HG02610 (cell line): ENCODE measurements at regions not wholly inside any gene's neighbourhood (a gene's known extent, or its start where the extent isn't known, plus 50 kb on each side); places are given as distances from the start of the nearest gene placed in this dataset.

ENCODE experiments used
- ATAC-seq: cut with Tn5 transposase; IDR thresholded peaks from one replicate; pipeline ENCODE4 v1.9.1; 2021; ENCODE audit warnings: mild to moderate bottlenecking, moderate library complexity; ENCODE audit not compliant: unreplicated experiment

GRCh38 chr2:136248242-136248641, 130.3 kb upstream of the CXCR4 start:
- ATAC-seq: no peak

- ATAC-seq: no peak
Observed at GRCh38 chr2:136247204-136247950, 129.4 kb upstream of the CXCR4 start.

- peak; percentile 32 for ATAC-seq
Observed at GRCh38 chr2:136246086-136246669, 128.2 kb upstream of the CXCR4 start.

GRCh38 chr2:136245211-136245610, 127.3 kb upstream of the CXCR4 start:
- ATAC-seq: no peak

- ATAC-seq: no peak
Observed at GRCh38 chr2:136244536-136244885, 126.6 kb upstream of the CXCR4 start.

- ATAC-seq: no peak
Observed at GRCh38 chr2:136243638-136244535, 125.9 kb upstream of the CXCR4 start.

GRCh38 chr2:136242687-136243277, 124.8 kb upstream of the CXCR4 start:
- no peak for ATAC-seq

- no peak for ATAC-seq
Observed at GRCh38 chr2:136242100-136242499, 124.2 kb upstream of the CXCR4 start.

- ATAC-seq: no peak
Observed at GRCh38 chr2:136239079-136239685, 121.2 kb upstream of the CXCR4 start.

GRCh38 chr2:136238286-136239078, 120.5 kb upstream of the CXCR4 start:
- ATAC-seq: peak; percentile 85

GRCh38 chr2:136236019-136236418, 118.1 kb upstream of the CXCR4 start:
- ATAC-seq: no peak

GRCh38 chr2:136235546-136235945, 117.6 kb upstream of the CXCR4 start:
- no peak for ATAC-seq

GRCh38 chr2:136234261-136234660, 116.3 kb upstream of the CXCR4 start:
- no peak for ATAC-seq

GRCh38 chr2:136233298-136233697, 115.3 kb upstream of the CXCR4 start:
- ATAC-seq: no peak

- no peak for ATAC-seq
Observed at GRCh38 chr2:136232456-136233172, 114.7 kb upstream of the CXCR4 start.

- no peak for ATAC-seq
Observed at GRCh38 chr2:136230464-136230863, 112.5 kb upstream of the CXCR4 start.

GRCh38 chr2:136226903-136227302, 109.0 kb upstream of the CXCR4 start:
- no peak for ATAC-seq

GRCh38 chr2:136225950-136226835, 108.2 kb upstream of the CXCR4 start:
- ATAC-seq: peak; percentile 81

- ATAC-seq: no peak
Observed at GRCh38 chr2:136223274-136223673, 105.3 kb upstream of the CXCR4 start.
